Testis (tissue), 2 donors: ENCODE measurements at regions not wholly inside any gene's neighbourhood (a gene's known extent, or its start where the extent isn't known, plus 50 kb on each side); places are given as distances from the start of the nearest gene placed in this dataset.

ENCODE experiments used
- POLR2A ChIP-seq: fragments of 450-650 bp; IDR thresholded peaks from one replicate; pipeline ENCODE4 v1.6.1; 2017; ENCODE audit warnings: antibody characterized with exemption, mild to moderate bottlenecking, moderate library complexity
- TF ChIP-seq, protein P1 (sequence below), 3 experiments: fragments of 450-650 bp in 2 of 3; fragments of 200-600 bp in 1 of 3; sonication (generic) in 1 of 3; IDR thresholded peaks; one replicate each; pipeline ENCODE4 v1.5.1; 2016 to 2019; ENCODE audit warnings: antibody characterized with exemption in 3 of 3, mild to moderate bottlenecking in 2 of 3, moderate library complexity in 1 of 3

DNA sequence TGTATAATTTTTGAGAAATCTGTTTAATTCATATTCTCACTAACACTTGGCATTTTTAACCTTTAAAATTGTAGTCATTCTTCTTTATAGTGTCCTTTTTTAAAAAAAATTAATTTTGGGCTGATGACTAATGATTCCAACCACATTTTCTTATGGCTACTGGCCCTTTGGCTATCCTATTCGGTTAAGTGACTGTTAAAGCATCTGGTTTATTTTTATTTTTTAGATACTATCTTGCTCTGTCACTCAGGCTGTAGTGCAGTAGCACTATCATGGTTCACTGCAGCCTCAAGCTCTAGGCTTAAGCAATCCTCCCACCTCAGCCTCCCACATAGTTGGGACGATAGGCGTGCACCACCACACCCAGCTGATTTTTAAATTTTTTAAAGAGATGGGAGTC is 723.2 kb upstream of the CXADR start:
- TF ChIP-seq, protein P1, sequence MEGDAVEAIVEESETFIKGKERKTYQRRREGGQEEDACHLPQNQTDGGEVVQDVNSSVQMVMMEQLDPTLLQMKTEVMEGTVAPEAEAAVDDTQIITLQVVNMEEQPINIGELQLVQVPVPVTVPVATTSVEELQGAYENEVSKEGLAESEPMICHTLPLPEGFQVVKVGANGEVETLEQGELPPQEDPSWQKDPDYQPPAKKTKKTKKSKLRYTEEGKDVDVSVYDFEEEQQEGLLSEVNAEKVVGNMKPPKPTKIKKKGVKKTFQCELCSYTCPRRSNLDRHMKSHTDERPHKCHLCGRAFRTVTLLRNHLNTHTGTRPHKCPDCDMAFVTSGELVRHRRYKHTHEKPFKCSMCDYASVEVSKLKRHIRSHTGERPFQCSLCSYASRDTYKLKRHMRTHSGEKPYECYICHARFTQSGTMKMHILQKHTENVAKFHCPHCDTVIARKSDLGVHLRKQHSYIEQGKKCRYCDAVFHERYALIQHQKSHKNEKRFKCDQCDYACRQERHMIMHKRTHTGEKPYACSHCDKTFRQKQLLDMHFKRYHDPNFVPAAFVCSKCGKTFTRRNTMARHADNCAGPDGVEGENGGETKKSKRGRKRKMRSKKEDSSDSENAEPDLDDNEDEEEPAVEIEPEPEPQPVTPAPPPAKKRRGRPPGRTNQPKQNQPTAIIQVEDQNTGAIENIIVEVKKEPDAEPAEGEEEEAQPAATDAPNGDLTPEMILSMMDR (IDR thresholded peaks at IDR 0.05), result no peak
- no peak for TF ChIP-seq POLR2A
